Transverse colon (tissue), 4 donors: ENCODE measurements at regions not wholly inside any gene's neighbourhood (a gene's known extent, or its start where the extent isn't known, plus 50 kb on each side); places are given as distances from the start of the nearest gene placed in this dataset.

Experiments
- DNase-seq: peaks from one replicate; pipeline ENCODE4 v3.0.0-alpha.2; 2019
- H3K27ac ChIP-seq, 4 donors: fragments of 200-600 bp; sonication (generic); 2 replicates each; pipeline ENCODE4 v1.5.1; 2016 to 2018; ENCODE audit warnings: inconsistent platforms in 4 of 4
- H3K27me3 ChIP-seq: fragments of 200-600 bp; sonication (generic); 2 replicates; pipeline ENCODE4 v1.5.1; 2017; ENCODE audit warnings: inconsistent platforms
- H3K36me3 ChIP-seq, 4 donors: fragments of 200-600 bp; sonication (generic); 2 replicates each; pipeline ENCODE4 v1.5.1; 2017 to 2019; ENCODE audit warnings: inconsistent platforms in 4 of 4
- H3K4me1 ChIP-seq, 4 donors: fragments of 200-600 bp; sonication (generic); 2 replicates each; pipeline ENCODE4 v1.5.1; 2017 to 2020; ENCODE audit warnings: inconsistent platforms in 4 of 4
- H3K4me3 ChIP-seq, 4 donors: fragments of 200-600 bp; sonication (generic); 1 replicate in 1 of 4; 2 replicates in 3 of 4; pipeline versions ENCODE4 v1.5.1 to v1.6.1; 2017 to 2019; ENCODE audit warnings: inconsistent platforms in 4 of 4
- H3K9me3 ChIP-seq, 2 donors: fragments of 200-600 bp; sonication (generic); 2 replicates each; pipeline ENCODE4 v1.5.1; 2017 to 2019; ENCODE audit warnings: inconsistent platforms in 2 of 2
- CTCF ChIP-seq, 5 experiments: fragments of 200-600 bp in 3 of 5; fragments of 450-650 bp in 2 of 5; sonication (generic) in 3 of 5; IDR thresholded peaks; 1 replicate in 2 of 5; 2 replicates in 3 of 5; pipeline ENCODE4 v1.5.1; 2016 to 2017; ENCODE audit warnings: antibody characterized with exemption in 5 of 5, inconsistent platforms in 3 of 5, mild to moderate bottlenecking in 2 of 5, moderate library complexity in 1 of 5
- EP300 ChIP-seq: sonication (generic); formaldehyde crosslinking; IDR thresholded peaks from one replicate; pipeline ENCODE4 v1.6.1; 2017; ENCODE audit warnings: antibody characterized with exemption, low read depth
- POLR2A ChIP-seq: fragments of 450-650 bp; IDR thresholded peaks from one replicate; pipeline ENCODE4 v1.6.1; 2016; ENCODE audit warnings: antibody characterized with exemption, mild to moderate bottlenecking, moderate library complexity
- POLR2AphosphoS5 ChIP-seq, 3 donors: sonication (generic); formaldehyde crosslinking; IDR thresholded peaks; one replicate each; pipeline ENCODE4 v1.6.1; 2016; ENCODE audit warnings: antibody characterized with exemption in 3 of 3
- WGBS, 2 donors: methylation state at CpG; one replicate each; pipeline ENCODE4 v1.1.5; 2018; ENCODE audit warnings: low coverage in 1 of 2; 5-methylcytosine and 5-hydroxymethylcytosine counted together
- in situ Hi-C, 4 donors: fragments of 200-750 bp; cut with MboI; loops; one replicate each; pipeline versions ENCODE4 v1.15.0 to v1.15.1; 2017; ENCODE audit warnings: low sequenced_read_pairs in 3 of 4, low pct_ligation_motif_present in 1 of 4, low pct_unique_long_range_greater_than_20kb in 1 of 4
- intact Hi-C: fragments of 100-400 bp; cut with DNase I; formaldehyde crosslinking; loops from one replicate; pipeline ENCODE4 v1.15.1; 2023; ENCODE audit warnings: low total_unique reads
- small RNA-seq, 4 donors: library from RNA; depleted of rRNA; stranded (forward); fragments of <200 nt; gene quantifications; one replicate each; pipeline ENCODE3, GENCODE V24; 2016

- Histone ChIP-seq H3K9me3 (no peaks in the 10 kb centered on the region), H3K36me3 (no peaks in the 10 kb centered on the region), H3K27ac (no peak overlapping the region), H3K27me3 (no peaks in the 10 kb centered on the region), H3K4me3 (no peak overlapping the region), H3K4me1 (no peaks in the 10 kb centered on the region)
- intact Hi-C loops = no loop called here
- DNase-seq = no peak
- WGBS, 2 donors = 90 to 94% methylated on average over 4 of the region's 4 CpGs
- no peak for TF ChIP-seq CTCF (IDR thresholded peaks at IDR 0.05)
- no peak for TF ChIP-seq POLR2AphosphoS5 (IDR thresholded peaks at IDR 0.05)
- TF ChIP-seq EP300 = no peak
- no peak for TF ChIP-seq POLR2A
- in situ Hi-C loops = no loop called here
These were observed 55.9 kb upstream of the NR3C1 start for GRCh38 chr5:143459433-143459832.

- in situ Hi-C loops (no loop called here), intact Hi-C loops (no loop called here)
- 83 to 86% methylated on average over 5 of the region's 5 CpGs for WGBS, 2 donors
- no peak for DNase-seq
- Histone ChIP-seq H3K4me1 (no peaks in the 10 kb centered on the region), H3K27ac (no peak overlapping the region), H3K27me3 (no peaks in the 10 kb centered on the region), H3K9me3 (no peaks in the 10 kb centered on the region), H3K4me3 (no peak overlapping the region), H3K36me3 (no peaks in the 10 kb centered on the region)
- TF ChIP-seq POLR2A (no peak), CTCF (IDR thresholded peaks at IDR 0.05) (no peak), EP300 (no peak), POLR2AphosphoS5 (IDR thresholded peaks at IDR 0.05) (no peak)
These were observed 53.6 kb upstream of the NR3C1 start for GRCh38 chr5:143456952-143457547.

- in situ Hi-C loops (no loop called here), intact Hi-C loops (loop anchor here (2.0 kb wide), 1 partner anchor 348 kb away; no protein-coding TSS in a partner anchor)
- 61 to 74% methylated on average over 3 to 6 of the region's 6 CpGs for WGBS, 2 donors
- Histone ChIP-seq H3K36me3 (no peaks in the 10 kb centered on the region), H3K4me3 (no peak overlapping the region), H3K27me3 (no peaks in the 10 kb centered on the region), H3K4me1 (no peaks in the 10 kb centered on the region), H3K9me3 (no peaks in the 10 kb centered on the region), H3K27ac (no peak overlapping the region)
- no peak for TF ChIP-seq CTCF (IDR thresholded peaks at IDR 0.05)
- TF ChIP-seq POLR2A = no peak
- no peak for TF ChIP-seq EP300
- no peak for TF ChIP-seq POLR2AphosphoS5 (IDR thresholded peaks at IDR 0.05)
- DNase-seq = no peak
These were observed 51.5 kb upstream of the NR3C1 start for GRCh38 chr5:143454936-143455516.

- WGBS, 2 donors = 75 to 76% methylated on average over 2 of the region's 2 CpGs
- no peaks in the 10 kb centered on the region for H3K27me3 ChIP-seq
- intact Hi-C loops = loop anchor here (2.0 kb wide), 1 partner anchor 349 kb away; no protein-coding TSS in a partner anchor
- in situ Hi-C loops = no loop called here
- H3K4me1 ChIP-seq = no peaks in the 10 kb centered on the region
- H3K27ac ChIP-seq = no peak overlapping the region
- no peak overlapping the region for H3K4me3 ChIP-seq
- H3K36me3 ChIP-seq = no peaks in the 10 kb centered on the region
- TF ChIP-seq POLR2A = no peak
- DNase-seq = no peak
- no peaks in the 10 kb centered on the region for H3K9me3 ChIP-seq
These were observed 50.2 kb upstream of the NR3C1 start for GRCh38 chr5:143453720-143454119.

Small RNAs in the stretch of these regions (small RNA-seq; reads per million reads assigned to genes)
- 0 reads per million in 4 donors for gene MIR5197
- gene RNU7-156P = 0 reads per million in 4 donors
